Body of pancreas (tissue), 4 donors: ENCODE measurements at regions not wholly inside any gene's neighbourhood (a gene's known extent, or its start where the extent isn't known, plus 50 kb on each side); places are given as distances from the start of the nearest gene placed in this dataset.
"Not testable (repeated sequence)": the region's sequence is repeated elsewhere in the genome, so short reads cannot be mapped to it uniquely, and the experiment has no call there.

Experiments
- ATAC-seq: fragments of 150-250 bp; one replicate; pipeline ENCODE4 v1.9.1; 2016
- DNase-seq, 4 donors: peaks; one replicate each; pipeline ENCODE4 v3.0.0-alpha.2; 2019
- H3K27ac ChIP-seq, 4 donors: fragments of 200-600 bp; sonication (generic); 1 replicate in 3 of 4; 2 replicates in 1 of 4; pipeline versions ENCODE4 v1.5.1 to v1.6.1; 2016 to 2019; ENCODE audit warnings: mild to moderate bottlenecking in 1 of 4, mixed read lengths in 1 of 4, moderate library complexity in 1 of 4
- H3K27me3 ChIP-seq, 2 donors: fragments of 200-600 bp; sonication (generic); one replicate each; pipeline ENCODE4 v1.6.0; 2016; ENCODE audit warnings: mild to moderate bottlenecking in 1 of 2
- H3K36me3 ChIP-seq, 2 donors: fragments of 200-600 bp; sonication (generic); replicated peaks in 1 of 2; 2 replicates each; pipeline ENCODE4 v1.5.1; 2016; ENCODE audit warnings: low read depth in 2 of 2; ENCODE audit not compliant: insufficient read depth in 1 of 2
- H3K4me1 ChIP-seq: fragments of 200-600 bp; sonication (generic); one replicate; pipeline ENCODE4 v1.6.0; 2016
- H3K4me3 ChIP-seq, 2 donors: fragments of 200-600 bp; sonication (generic); 1 replicate in 1 of 2; 2 replicates in 1 of 2; pipeline ENCODE4 v1.5.1; 2016 to 2019
- H3K9me3 ChIP-seq, 3 donors: fragments of 200-600 bp; sonication (generic); 1 replicate in 2 of 3; 2 replicates in 1 of 3; pipeline ENCODE4 v1.5.1; 2016
- POLR2A ChIP-seq, 3 donors: fragments of 450-650 bp; IDR thresholded peaks; one replicate each; pipeline ENCODE4 v1.6.1; 2016; ENCODE audit warnings: antibody characterized with exemption in 3 of 3, mild to moderate bottlenecking in 2 of 3
- WGBS, 2 donors: methylation state at CpG; one replicate each; pipeline ENCODE4 v1.1.5; 2017; 5-methylcytosine and 5-hydroxymethylcytosine counted together
- intact Hi-C: fragments of 100-400 bp; cut with DNase I; formaldehyde crosslinking; loops from one replicate; pipeline ENCODE4 v1.15.1; 2023
- TF ChIP-seq, protein P1 (sequence below), 7 experiments: fragments of 450-650 bp in 4 of 7; fragments of 200-600 bp in 3 of 7; sonication (generic) in 3 of 7; IDR thresholded peaks; one replicate each; pipeline ENCODE4 v1.5.1; 2016 to 2019; ENCODE audit warnings: antibody characterized with exemption in 7 of 7

DNA sequence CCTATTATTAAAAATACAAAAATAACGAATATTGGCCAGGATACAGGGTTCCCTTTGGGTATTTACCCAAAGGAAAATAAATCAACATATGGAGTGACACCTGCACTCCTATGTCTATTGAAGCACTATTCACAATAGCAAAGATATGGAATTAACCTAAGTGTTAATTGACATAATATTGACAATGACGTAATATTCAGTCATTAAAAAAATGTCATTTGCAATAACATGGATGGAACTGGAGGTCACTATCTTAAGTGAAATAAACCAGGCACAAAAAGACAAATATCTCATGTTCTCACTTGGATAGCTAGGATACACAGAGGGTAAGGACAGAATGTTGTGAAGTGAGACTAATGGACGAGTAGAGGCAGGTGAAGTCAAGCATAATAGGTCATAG is 326.3 kb upstream of the PTGER4 start:
- no peaks in the 10 kb centered on the region for H3K27me3 ChIP-seq
- WGBS, 2 donors = 68 to 72% methylated on average over 3 of the region's 3 CpGs
- no peaks in the 10 kb centered on the region for H3K4me1 ChIP-seq
- H3K27ac ChIP-seq = no peak overlapping the region
- intact Hi-C loops = no loop called here
- H3K36me3 ChIP-seq = no peaks in the 10 kb centered on the region
- no peak for TF ChIP-seq POLR2A (IDR thresholded peaks at IDR 0.05)
- TF ChIP-seq, protein P1, sequence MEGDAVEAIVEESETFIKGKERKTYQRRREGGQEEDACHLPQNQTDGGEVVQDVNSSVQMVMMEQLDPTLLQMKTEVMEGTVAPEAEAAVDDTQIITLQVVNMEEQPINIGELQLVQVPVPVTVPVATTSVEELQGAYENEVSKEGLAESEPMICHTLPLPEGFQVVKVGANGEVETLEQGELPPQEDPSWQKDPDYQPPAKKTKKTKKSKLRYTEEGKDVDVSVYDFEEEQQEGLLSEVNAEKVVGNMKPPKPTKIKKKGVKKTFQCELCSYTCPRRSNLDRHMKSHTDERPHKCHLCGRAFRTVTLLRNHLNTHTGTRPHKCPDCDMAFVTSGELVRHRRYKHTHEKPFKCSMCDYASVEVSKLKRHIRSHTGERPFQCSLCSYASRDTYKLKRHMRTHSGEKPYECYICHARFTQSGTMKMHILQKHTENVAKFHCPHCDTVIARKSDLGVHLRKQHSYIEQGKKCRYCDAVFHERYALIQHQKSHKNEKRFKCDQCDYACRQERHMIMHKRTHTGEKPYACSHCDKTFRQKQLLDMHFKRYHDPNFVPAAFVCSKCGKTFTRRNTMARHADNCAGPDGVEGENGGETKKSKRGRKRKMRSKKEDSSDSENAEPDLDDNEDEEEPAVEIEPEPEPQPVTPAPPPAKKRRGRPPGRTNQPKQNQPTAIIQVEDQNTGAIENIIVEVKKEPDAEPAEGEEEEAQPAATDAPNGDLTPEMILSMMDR (IDR thresholded peaks at IDR 0.05) = no peak
- DNase-seq = no peak
- H3K9me3 ChIP-seq = no peaks in the 10 kb centered on the region
- ATAC-seq = no peak
- H3K4me3 ChIP-seq = no peak overlapping the region

- H3K36me3 ChIP-seq = no peaks in the 10 kb centered on the region
- ATAC-seq (no peak), DNase-seq (no peak)
- H3K4me3 ChIP-seq = no peak overlapping the region
- TF ChIP-seq, protein P1 (IDR thresholded peaks at IDR 0.05) = no peak
- no peak for TF ChIP-seq POLR2A (IDR thresholded peaks at IDR 0.05)
- 90 to 94% methylated on average over 7 to 10 of the region's 10 CpGs for WGBS, 2 donors
- intact Hi-C loops = no loop called here
- H3K27ac ChIP-seq = no peak overlapping the region
- no peaks in the 10 kb centered on the region for H3K9me3 ChIP-seq
- H3K4me1 ChIP-seq = no peaks in the 10 kb centered on the region
- H3K27me3 ChIP-seq = no peaks in the 10 kb centered on the region
Observed at GRCh38 chr5:40347981-40348725, 331.6 kb upstream of the PTGER4 start.

DNA sequence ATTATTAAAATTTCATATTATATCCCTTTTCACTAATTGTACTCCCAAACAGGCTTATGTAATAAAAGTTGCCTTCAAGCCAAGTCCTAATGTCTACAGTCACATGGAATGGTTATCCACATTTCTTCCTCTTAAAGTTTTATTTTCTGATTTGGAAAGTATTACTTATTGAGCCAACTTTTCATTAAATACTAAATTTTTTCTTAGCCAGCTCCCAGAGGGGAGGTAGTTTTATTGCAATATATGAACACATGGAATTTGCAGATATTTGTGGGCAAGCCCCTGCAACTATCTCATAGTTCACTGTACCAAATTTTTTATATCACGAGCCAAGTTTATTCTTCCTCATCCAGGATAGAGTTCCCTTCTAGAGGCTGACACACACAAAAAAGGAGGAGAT is 332.8 kb upstream of the PTGER4 start:
- Histone ChIP-seq H3K4me3 (no peak overlapping the region), H3K27ac (no peak overlapping the region), H3K36me3 (no peaks in the 10 kb centered on the region), H3K4me1 (no peaks in the 10 kb centered on the region), H3K9me3 (no peaks in the 10 kb centered on the region), H3K27me3 (no peaks in the 10 kb centered on the region)
- no peak for ATAC-seq
- intact Hi-C loops = no loop called here
- 83 to 92% methylated on average over 1 of the region's 1 CpG for WGBS, 2 donors
- no peak for DNase-seq
- TF ChIP-seq, protein P1 (IDR thresholded peaks at IDR 0.05) = no peak
- no peak for TF ChIP-seq POLR2A (IDR thresholded peaks at IDR 0.05)

DNA sequence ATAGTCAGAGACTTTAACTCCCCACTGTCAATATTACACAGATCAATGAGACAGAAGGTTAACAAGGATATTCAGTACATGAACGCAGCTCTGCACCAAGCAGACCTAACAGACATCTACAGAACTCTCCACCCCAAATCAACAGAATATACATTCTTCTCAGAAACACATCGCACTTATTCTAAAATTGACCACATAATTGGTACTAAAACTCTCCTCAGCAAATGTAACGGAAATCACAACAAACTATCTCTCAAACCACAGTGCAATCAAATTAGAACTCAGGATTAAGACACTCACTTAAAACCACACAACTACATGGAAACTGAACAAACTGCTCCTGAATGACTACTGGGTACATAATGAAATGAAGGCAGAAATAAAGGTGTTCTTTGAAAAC is 341.3 kb upstream of the PTGER4 start:
- DNase-seq, H3K4me1 ChIP-seq, H3K27me3 ChIP-seq, H3K9me3 ChIP-seq, H3K36me3 ChIP-seq, H3K27ac ChIP-seq, ATAC-seq, intact Hi-C loops, H3K4me3 ChIP-seq: not testable (repeated sequence)
- 83 to 90% methylated on average over 3 of the region's 3 CpGs for WGBS, 2 donors

DNA sequence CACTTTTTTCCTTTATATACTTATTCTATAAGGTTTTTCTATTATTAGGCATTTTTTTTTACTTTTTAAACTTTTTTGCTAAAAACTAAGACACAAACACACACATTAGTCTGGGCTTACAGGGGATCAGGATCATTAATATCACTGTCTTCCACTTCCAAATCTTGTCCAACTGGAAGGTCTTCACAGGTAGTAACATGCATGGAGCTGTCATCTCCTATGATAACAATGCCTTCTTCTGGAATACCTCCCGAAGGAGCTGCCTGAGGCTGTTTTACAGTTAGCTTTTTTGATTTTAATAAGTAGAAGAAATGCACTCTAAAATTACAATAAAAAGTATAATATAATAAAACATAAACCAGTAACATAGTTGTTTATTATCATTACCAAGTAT is 345.5 kb upstream of the PTGER4 start:
- H3K4me3 ChIP-seq = no peak overlapping the region
- no peaks in the 10 kb centered on the region for H3K4me1 ChIP-seq
- no peak for TF ChIP-seq POLR2A (IDR thresholded peaks at IDR 0.05)
- TF ChIP-seq, protein P1 (IDR thresholded peaks at IDR 0.05) = no peak
- H3K27me3 ChIP-seq = no peaks in the 10 kb centered on the region
- 52 to 72% methylated on average over 1 of the region's 1 CpG for WGBS, 2 donors
- H3K9me3 ChIP-seq = no peaks in the 10 kb centered on the region
- ATAC-seq (no peak), DNase-seq (no peak)
- H3K27ac ChIP-seq = no peak overlapping the region
- H3K36me3 ChIP-seq = no peaks in the 10 kb centered on the region
- intact Hi-C loops = no loop called here
